K562 (cell line): ENCODE measurements at regions not wholly inside any gene's neighbourhood (a gene's known extent, or its start where the extent isn't known, plus 50 kb on each side); places are given as distances from the start of the nearest gene placed in this dataset.

Source experiments
- CBFB ChIP-seq: sonication (generic); formaldehyde crosslinking; IDR thresholded peaks from 2 replicates; pipeline ENCODE4 v1.4.0; 2020; ENCODE audit warnings: mild to moderate bottlenecking, missing genetic modification reagents
- ETS2 ChIP-seq: IDR thresholded peaks from 2 replicates; pipeline ENCODE4 v1.6.1; 2016; ENCODE audit warnings: borderline replicate concordance, missing genetic modification characterization, mild to moderate bottlenecking, moderate library complexity, missing compliant biosample characterization; ENCODE audit not compliant: poor library complexity, severe bottlenecking
- HLTF ChIP-seq: fragments of 450-650 bp; IDR thresholded peaks from 2 replicates; pipeline ENCODE4 v1.6.1; 2016
- OTX1 ChIP-seq: fragments of 450-650 bp; formaldehyde crosslinking; IDR thresholded peaks from 2 replicates; pipeline ENCODE4 v1.4.0; 2022; ENCODE audit warnings: mild to moderate bottlenecking
- ZBED1 ChIP-seq: IDR thresholded peaks from 2 replicates; pipeline ENCODE4 v1.6.1; 2014
- ZFP30 ChIP-seq: fragments of 250-450 bp; sonication (Bioruptor Pico); IDR thresholded peaks from 2 replicates; pipeline ENCODE4 v1.8.0; 2022; ENCODE audit warnings: moderate library complexity, mild to moderate bottlenecking, inconsistent platforms, borderline replicate concordance
- ZNF212 ChIP-seq: fragments of 450-650 bp; formaldehyde crosslinking; IDR thresholded peaks from 2 replicates; pipeline ENCODE4 v1.4.0; 2020; ENCODE audit warnings: mild to moderate bottlenecking
- ZSCAN29 ChIP-seq: fragments of 450-650 bp; IDR thresholded peaks from 2 replicates; pipeline ENCODE4 v1.6.1; 2017
- TF ChIP-seq, protein P1 (sequence below): fragments of 450-650 bp; IDR thresholded peaks from 2 replicates; pipeline ENCODE4 v1.6.1; 2016; ENCODE audit warnings: low read depth
- TF ChIP-seq, protein P2 (sequence below): sonication (generic); formaldehyde crosslinking; IDR thresholded peaks from 2 replicates; pipeline ENCODE4 v1.8.0; 2022; ENCODE audit warnings: mild to moderate bottlenecking, low read depth, missing genetic modification reagents
- TF ChIP-seq, protein P3 (sequence below), 2 experiments: IDR thresholded peaks; 2 replicates each; pipeline ENCODE4 v1.6.1; 2012; ENCODE audit warnings: improper control_type of control experiment in 2 of 2, low read depth in 2 of 2, low read length in 2 of 2, borderline replicate concordance in 1 of 2

DNA sequence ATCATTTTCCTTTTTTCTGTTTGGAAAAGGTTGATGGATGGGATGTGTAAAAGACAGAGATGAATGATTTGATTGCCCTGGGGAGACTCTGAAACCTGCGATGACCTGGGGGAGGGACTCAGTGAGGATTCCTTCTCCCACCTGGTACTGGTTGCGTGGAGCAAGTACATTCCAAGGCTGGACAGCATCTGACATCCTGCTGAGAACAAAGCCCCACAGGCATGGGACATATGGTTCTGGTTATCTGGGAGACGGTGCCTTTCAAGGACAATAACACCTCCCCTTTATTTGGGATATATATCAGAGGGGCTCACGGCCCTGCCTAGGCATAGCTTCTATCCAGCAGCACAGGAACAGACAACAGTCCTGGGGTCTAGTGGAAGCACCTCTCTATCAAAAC lies 527.8 kb downstream of the METTL15 start (continued):
- TF ChIP-seq, protein P1, sequence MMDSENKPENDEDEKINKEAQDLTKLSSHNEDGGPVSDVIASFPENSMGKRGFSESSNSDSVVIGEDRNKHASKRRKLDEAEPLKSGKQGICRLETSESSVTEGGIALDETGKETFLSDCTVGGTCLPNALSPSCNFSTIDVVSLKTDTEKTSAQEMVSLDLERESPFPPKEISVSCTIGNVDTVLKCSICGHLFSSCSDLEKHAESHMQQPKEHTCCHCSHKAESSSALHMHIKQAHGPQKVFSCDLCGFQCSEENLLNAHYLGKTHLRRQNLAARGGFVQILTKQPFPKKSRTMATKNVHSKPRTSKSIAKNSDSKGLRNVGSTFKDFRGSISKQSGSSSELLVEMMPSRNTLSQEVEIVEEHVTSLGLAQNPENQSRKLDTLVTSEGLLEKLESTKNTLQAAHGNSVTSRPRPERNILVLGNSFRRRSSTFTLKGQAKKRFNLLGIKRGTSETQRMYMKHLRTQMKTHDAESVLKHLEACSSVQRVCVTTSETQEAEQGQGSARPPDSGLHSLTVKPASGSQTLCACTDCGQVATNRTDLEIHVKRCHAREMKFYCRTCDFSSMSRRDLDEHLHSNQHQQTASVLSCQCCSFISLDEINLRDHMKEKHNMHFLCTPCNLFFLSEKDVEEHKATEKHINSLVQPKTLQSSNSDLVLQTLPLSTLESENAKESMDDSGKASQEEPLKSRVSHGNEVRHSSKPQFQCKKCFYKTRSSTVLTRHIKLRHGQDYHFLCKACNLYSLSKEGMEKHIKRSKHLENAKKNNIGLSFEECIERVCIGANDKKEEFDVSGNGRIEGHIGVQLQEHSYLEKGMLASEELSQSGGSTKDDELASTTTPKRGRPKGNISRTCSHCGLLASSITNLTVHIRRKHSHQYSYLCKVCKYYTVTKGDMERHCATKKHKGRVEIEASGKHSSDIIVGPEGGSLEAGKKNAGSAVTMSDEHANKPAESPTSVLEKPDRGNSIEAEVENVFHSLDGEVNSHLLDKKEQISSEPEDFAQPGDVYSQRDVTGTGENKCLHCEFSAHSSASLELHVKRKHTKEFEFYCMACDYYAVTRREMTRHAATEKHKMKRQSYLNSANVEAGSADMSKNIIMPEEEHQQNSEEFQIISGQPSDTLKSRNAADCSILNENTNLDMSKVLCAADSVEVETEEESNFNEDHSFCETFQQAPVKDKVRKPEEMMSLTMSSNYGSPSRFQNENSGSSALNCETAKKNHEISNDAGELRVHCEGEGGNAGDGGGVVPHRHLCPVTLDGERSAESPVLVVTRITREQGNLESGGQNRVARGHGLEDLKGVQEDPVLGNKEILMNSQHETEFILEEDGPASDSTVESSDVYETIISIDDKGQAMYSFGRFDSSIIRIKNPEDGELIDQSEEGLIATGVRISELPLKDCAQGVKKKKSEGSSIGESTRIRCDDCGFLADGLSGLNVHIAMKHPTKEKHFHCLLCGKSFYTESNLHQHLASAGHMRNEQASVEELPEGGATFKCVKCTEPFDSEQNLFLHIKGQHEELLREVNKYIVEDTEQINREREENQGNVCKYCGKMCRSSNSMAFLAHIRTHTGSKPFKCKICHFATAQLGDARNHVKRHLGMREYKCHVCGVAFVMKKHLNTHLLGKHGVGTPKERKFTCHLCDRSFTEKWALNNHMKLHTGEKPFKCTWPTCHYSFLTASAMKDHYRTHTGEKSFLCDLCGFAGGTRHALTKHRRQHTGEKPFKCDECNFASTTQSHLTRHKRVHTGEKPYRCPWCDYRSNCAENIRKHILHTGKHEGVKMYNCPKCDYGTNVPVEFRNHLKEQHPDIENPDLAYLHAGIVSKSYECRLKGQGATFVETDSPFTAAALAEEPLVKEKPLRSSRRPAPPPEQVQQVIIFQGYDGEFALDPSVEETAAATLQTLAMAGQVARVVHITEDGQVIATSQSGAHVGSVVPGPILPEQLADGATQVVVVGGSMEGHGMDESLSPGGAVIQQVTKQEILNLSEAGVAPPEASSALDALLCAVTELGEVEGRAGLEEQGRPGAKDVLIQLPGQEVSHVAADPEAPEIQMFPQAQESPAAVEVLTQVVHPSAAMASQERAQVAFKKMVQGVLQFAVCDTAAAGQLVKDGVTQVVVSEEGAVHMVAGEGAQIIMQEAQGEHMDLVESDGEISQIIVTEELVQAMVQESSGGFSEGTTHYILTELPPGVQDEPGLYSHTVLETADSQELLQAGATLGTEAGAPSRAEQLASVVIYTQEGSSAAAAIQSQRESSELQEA: no peak
- no peak for TF ChIP-seq ZBED1
- TF ChIP-seq ZFP30: no peak
- TF ChIP-seq ETS2 (tag): no peak
- TF ChIP-seq, protein P2, sequence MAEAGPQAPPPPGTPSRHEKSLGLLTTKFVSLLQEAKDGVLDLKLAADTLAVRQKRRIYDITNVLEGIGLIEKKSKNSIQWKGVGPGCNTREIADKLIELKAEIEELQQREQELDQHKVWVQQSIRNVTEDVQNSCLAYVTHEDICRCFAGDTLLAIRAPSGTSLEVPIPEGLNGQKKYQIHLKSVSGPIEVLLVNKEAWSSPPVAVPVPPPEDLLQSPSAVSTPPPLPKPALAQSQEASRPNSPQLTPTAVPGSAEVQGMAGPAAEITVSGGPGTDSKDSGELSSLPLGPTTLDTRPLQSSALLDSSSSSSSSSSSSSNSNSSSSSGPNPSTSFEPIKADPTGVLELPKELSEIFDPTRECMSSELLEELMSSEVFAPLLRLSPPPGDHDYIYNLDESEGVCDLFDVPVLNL: no peak
- no peak for TF ChIP-seq ZNF212 (CRISPR knock-in tag)
- no peak for TF ChIP-seq OTX1 (CRISPR knock-in tag)
- TF ChIP-seq CBFB (CRISPR knock-in tag): no peak
- TF ChIP-seq HLTF: no peak
- TF ChIP-seq, protein P3, sequence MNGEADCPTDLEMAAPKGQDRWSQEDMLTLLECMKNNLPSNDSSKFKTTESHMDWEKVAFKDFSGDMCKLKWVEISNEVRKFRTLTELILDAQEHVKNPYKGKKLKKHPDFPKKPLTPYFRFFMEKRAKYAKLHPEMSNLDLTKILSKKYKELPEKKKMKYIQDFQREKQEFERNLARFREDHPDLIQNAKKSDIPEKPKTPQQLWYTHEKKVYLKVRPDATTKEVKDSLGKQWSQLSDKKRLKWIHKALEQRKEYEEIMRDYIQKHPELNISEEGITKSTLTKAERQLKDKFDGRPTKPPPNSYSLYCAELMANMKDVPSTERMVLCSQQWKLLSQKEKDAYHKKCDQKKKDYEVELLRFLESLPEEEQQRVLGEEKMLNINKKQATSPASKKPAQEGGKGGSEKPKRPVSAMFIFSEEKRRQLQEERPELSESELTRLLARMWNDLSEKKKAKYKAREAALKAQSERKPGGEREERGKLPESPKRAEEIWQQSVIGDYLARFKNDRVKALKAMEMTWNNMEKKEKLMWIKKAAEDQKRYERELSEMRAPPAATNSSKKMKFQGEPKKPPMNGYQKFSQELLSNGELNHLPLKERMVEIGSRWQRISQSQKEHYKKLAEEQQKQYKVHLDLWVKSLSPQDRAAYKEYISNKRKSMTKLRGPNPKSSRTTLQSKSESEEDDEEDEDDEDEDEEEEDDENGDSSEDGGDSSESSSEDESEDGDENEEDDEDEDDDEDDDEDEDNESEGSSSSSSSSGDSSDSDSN (IDR thresholded peaks at IDR 0.05; ENCODE audit: borderline replicate concordance in 1 of 2, low read depth in 2 of 2, low read length in 2 of 2): no peak
- TF ChIP-seq ZSCAN29: no peak
